ENCODE measurements at regions not wholly inside any gene's neighbourhood (a gene's known extent, or its start where the extent isn't known, plus 50 kb on each side); places are given as distances from the start of the nearest gene placed in this dataset.

GRCh38 chr12:127192391-127192790 is 1074.6 kb upstream of the TMEM132C start:
- Histone ChIP-seq H3K27me3 (ENCODE audit: control insufficient read depth in 2 of 2, insufficient read depth in 2 of 2, low read length in 2 of 2) (no peaks in the 10 kb centered on the region), H3K79me2 (ENCODE audit: control insufficient read depth, insufficient read depth, low read length) (no peaks in the 10 kb centered on the region), H3K4me1 (ENCODE audit: control insufficient read depth, extremely low read depth, insufficient read depth, low read length) (no peaks in the 10 kb centered on the region), H3K9me3 (replicated peaks; ENCODE audit: control insufficient read depth, insufficient read depth, low read length) (peaks cover 5% of the 10 kb centered on the region), H3K36me3 (ENCODE audit: control insufficient read depth in 2 of 2, extremely low read depth in 1 of 2, insufficient read depth in 2 of 2, low read length in 2 of 2) (no peaks in the 10 kb centered on the region), H3K9ac (replicated peaks; ENCODE audit: extremely low read depth, insufficient read depth, low read length) (no peak overlapping the region), H4K20me1 (replicated peaks; ENCODE audit: control insufficient read depth, extremely low read depth, insufficient read depth, low read length) (no peaks in the 10 kb centered on the region), H3K27ac (ENCODE audit: insufficient read depth, low read depth, low read length) (no peak overlapping the region), H3K4me3 (replicated peaks in 1 of 3; ENCODE audit: insufficient read depth in 1 of 3, low read depth in 1 of 3, low read length in 3 of 3) (no peak overlapping the region), H2AFZ (ENCODE audit: low read depth, low read length) (no peak overlapping the region), H3K9me1 (replicated peaks; ENCODE audit: control insufficient read depth, extremely low read depth, insufficient read depth, low read length) (no peaks in the 10 kb centered on the region), H3K4me2 (ENCODE audit: insufficient read depth, low read length) (no peak overlapping the region)
- intact Hi-C loops (cut with micrococcal nuclease): no loop called here
- ChIA-PET CTCF (no interaction called here), POLR2A (no interaction called here)
- no TSS peak for BruUV-seq (replicated peaks)
- DNase-seq (ENCODE audit: low read depth, low spot score): no peak
- dilution Hi-C loops (cut with MboI; ENCODE audit: extremely low pct_ligation_motif_present, low sequenced_read_pairs): no loop called here
- no peak for FAIRE-seq
- TF ChIP-seq MYC (IDR thresholded peaks at IDR 0.05; ENCODE audit: low read depth, low read length): no peak
- TF ChIP-seq CTCF (IDR thresholded peaks at IDR 0.05; ENCODE audit: extremely low read depth in 1 of 2, insufficient read depth in 1 of 2, low read depth in 1 of 2, low read length in 2 of 2): no peak
- no peak for TF ChIP-seq GATA2 (IDR thresholded peaks at IDR 0.05; ENCODE audit: insufficient read depth, insufficient read length, low read depth, low read length)
- no peak for TF ChIP-seq POLR2AphosphoS5 (IDR thresholded peaks at IDR 0.05; ENCODE audit: insufficient read depth, low read depth, low read length)
- no peak for TF ChIP-seq EZH2 (IDR thresholded peaks at IDR 0.05; ENCODE audit: borderline replicate concordance, low read depth, low read length, severe bottlenecking)
- no peak for TF ChIP-seq FOS (IDR thresholded peaks at IDR 0.05; ENCODE audit: borderline replicate concordance, insufficient read depth, low read length)

GRCh38 chr12:127193341-127193740 is 1073.6 kb upstream of the TMEM132C start:
- no peak overlapping the region for H3K9ac ChIP-seq (replicated peaks; ENCODE audit: extremely low read depth, insufficient read depth, low read length)
- BruUV-seq (replicated peaks): no TSS peak
- no peaks in the 10 kb centered on the region for H3K36me3 ChIP-seq (ENCODE audit: control insufficient read depth in 2 of 2, extremely low read depth in 1 of 2, insufficient read depth in 2 of 2, low read length in 2 of 2)
- H3K27me3 ChIP-seq (ENCODE audit: control insufficient read depth in 2 of 2, insufficient read depth in 2 of 2, low read length in 2 of 2): no peaks in the 10 kb centered on the region
- H3K9me3 ChIP-seq (replicated peaks; ENCODE audit: control insufficient read depth, insufficient read depth, low read length): peaks cover 1% of the 10 kb centered on the region
- dilution Hi-C loops (cut with MboI; ENCODE audit: extremely low pct_ligation_motif_present, low sequenced_read_pairs) (no loop called here), intact Hi-C loops (cut with micrococcal nuclease) (no loop called here)
- H3K79me2 ChIP-seq (ENCODE audit: control insufficient read depth, insufficient read depth, low read length): no peaks in the 10 kb centered on the region
- DNase-seq (ENCODE audit: low read depth, low spot score) (no peak), FAIRE-seq (no peak)
- POLR2A ChIA-PET: no interaction called here
- H2AFZ ChIP-seq (ENCODE audit: low read depth, low read length): no peak overlapping the region
- no peaks in the 10 kb centered on the region for H3K9me1 ChIP-seq (replicated peaks; ENCODE audit: control insufficient read depth, extremely low read depth, insufficient read depth, low read length)
- no peak overlapping the region for H3K27ac ChIP-seq (ENCODE audit: insufficient read depth, low read depth, low read length)
- H3K4me1 ChIP-seq (ENCODE audit: control insufficient read depth, extremely low read depth, insufficient read depth, low read length): no peaks in the 10 kb centered on the region
- H3K4me3 ChIP-seq (replicated peaks in 1 of 3; ENCODE audit: insufficient read depth in 1 of 3, low read depth in 1 of 3, low read length in 3 of 3): no peak overlapping the region
- H4K20me1 ChIP-seq (replicated peaks; ENCODE audit: control insufficient read depth, extremely low read depth, insufficient read depth, low read length): no peaks in the 10 kb centered on the region
- H3K4me2 ChIP-seq (ENCODE audit: insufficient read depth, low read length): no peak overlapping the region
- CTCF ChIA-PET: no interaction called here
- TF ChIP-seq EZH2 (IDR thresholded peaks at IDR 0.05; ENCODE audit: borderline replicate concordance, low read depth, low read length, severe bottlenecking) (no peak), MYC (IDR thresholded peaks at IDR 0.05; ENCODE audit: low read depth, low read length) (no peak), GATA2 (IDR thresholded peaks at IDR 0.05; ENCODE audit: insufficient read depth, insufficient read length, low read depth, low read length) (no peak), POLR2AphosphoS5 (IDR thresholded peaks at IDR 0.05; ENCODE audit: insufficient read depth, low read depth, low read length) (no peak), MAX (IDR thresholded peaks at IDR 0.05; ENCODE audit: insufficient read depth, insufficient read length) (no peak), POLR2A (IDR thresholded peaks at IDR 0.05; ENCODE audit: low read depth, low read length) (no peak), JUN (IDR thresholded peaks at IDR 0.05; ENCODE audit: borderline replicate concordance, insufficient read depth, insufficient read length, low read depth) (no peak), FOS (IDR thresholded peaks at IDR 0.05; ENCODE audit: borderline replicate concordance, insufficient read depth, low read length) (no peak), CTCF (IDR thresholded peaks at IDR 0.05; ENCODE audit: extremely low read depth in 1 of 2, insufficient read depth in 1 of 2, low read depth in 1 of 2, low read length in 2 of 2) (no peak)

Data from endothelial cell of umbilical vein (primary cell).